HG03521 (cell line): ENCODE measurements at regions not wholly inside any gene's neighbourhood (a gene's known extent, or its start where the extent isn't known, plus 50 kb on each side); places are given as distances from the start of the nearest gene placed in this dataset.
"Not testable (repeated sequence)": the region's sequence is repeated elsewhere in the genome, so short reads cannot be mapped to it uniquely, and the experiment has no call there.

Experiments used
- ATAC-seq: cut with Tn5 transposase; IDR thresholded peaks from one replicate; pipeline ENCODE4 v1.9.1; 2021; ENCODE audit warnings: mild to moderate bottlenecking, moderate library complexity; ENCODE audit not compliant: unreplicated experiment

DNA sequence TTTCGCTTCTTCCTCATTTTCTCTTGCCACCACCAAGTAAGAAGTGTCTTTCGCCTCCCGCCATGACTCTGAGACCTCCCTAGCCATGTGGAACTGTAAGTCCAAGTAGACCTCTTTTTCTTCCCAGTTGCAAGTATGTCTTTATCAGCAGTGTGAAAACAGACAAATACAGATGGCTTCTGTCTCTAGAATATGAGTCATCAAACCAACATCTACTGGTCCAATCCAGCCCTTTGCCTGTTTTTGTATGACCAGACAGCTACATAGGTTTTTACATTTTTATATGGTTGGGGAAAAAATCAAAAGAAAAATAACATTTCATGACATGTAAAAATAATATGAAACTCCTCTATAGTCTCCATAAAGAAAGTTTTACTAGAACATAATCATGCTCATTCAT, 118.7 kb upstream of the PTPRG start:
- no peak for ATAC-seq

DNA sequence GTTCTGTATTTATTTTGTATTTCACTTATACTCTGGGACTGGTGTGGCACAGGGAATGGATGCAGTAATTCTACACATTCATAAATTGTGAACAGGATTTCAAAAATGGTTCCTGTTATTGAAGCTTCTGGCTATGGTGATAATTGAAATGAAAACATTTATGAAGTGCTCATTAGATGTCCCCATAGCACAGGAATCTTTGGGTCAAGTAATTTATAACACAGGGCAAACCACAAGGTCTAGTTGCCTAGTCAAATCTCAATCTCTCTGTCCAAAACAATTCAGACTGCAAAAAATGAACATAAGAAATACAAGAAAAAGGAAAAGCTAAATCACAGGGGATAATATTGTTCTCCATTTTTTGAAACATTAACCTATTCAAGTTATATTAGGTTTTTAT, 117.5 kb upstream of the PTPRG start:
- no peak for ATAC-seq

DNA sequence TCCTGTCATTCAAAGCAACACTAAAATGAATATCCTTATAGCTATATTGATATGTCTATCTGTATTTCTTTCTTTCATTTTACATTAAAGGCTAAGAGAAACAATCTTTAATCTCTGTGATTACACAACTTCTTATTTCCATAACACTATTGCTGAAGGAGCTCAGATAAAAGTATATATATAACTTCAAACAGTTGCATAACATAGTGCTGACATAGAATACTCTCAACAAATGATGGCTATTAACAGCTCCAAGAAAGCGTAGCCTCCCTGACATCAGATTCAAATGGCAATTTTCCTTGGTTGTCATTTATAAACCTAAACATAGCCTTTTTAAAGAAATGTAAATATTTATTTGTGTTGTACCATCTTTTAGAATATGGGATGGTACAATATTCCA, 116.6 kb upstream of the PTPRG start:
- no peak for ATAC-seq

DNA sequence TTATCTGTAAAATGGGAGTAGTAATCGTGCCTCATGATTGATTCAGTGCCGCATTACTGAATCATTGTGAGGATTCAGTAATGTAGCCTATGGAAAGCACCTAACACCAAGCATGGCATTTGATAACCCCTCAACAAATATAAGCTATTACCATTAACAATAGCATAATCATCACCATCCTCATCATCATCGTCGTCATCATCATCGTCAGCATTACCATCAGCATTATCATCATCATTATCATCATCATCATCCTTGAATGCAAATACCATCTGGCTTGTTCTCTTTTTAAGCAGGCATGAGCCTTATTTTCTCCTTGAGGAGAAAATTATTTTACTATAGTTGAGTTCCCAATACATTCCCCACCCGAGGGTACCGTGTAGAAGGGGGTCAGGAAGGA, 115.4 kb upstream of the PTPRG start:
- no peak for ATAC-seq

DNA sequence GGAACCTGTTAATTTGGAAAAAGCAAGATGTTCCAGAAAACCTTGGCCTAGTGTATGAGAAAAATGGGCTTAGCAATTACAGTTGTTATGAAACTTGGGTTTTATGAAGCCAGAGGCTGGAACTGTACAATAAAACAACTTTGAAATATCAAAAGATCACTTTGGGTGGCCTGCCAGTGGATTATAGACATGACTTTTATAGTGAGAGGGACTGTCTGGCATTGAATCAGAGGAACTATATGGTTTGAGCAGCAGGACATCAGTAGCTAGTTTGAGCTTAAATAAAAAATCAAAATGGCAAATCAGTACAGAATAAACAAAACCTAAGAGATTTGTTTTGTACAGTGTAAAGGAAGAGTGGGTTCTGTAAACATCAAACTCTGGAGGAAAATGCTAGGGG, 115.0 kb upstream of the PTPRG start:
- no peak for ATAC-seq

DNA sequence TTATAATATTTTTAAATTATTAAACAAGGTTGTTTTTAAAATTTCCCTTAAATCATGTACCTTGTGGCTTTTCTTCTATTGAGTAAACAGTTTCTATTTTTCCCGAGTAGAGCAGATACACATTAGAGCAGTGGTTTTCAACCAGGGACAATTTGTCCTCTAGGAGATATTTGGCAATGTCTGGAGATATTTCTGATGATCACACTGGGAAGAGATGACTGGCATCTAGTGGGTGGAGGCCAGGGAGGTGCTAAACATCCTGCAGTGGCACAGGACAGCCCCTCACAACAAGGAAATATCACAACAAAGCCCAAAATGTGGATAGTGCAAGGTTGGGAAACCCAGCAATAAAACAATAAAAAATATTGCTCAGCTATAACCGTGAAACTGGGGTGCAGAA, 113.0 kb upstream of the PTPRG start:
- no peak for ATAC-seq

DNA sequence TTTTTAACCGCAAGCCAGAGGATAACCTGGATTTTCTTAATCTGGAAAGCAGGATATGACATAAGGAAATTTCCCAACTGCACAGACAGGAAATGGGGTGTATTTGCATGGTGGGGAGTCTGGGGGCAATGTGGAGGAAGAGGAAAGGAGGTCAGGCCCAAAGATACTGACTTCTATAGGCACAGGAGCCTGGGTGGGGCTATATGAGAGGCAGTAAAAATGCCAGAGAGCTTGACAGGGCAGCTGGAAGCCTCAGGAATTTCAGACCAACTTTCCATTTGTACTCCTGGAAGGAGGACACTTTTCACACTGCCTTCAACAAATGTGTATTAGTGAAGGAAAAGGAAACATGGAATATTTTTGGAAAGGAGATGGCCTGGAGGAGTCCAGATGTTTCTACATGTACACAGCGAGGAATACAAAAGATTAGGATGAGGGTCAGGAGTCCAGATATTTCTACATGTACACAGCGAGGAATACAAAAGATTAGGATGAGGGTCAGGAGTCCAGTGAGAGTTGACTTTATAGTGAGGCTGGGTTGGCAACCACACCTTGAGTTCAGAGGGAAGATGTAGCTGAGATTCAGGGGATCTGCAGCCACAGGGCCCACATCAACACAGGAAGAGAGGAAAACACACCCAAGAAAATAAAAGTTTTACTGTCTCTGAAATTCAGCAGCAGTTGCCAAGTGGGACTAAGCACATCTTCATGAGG, 111.9 kb upstream of the PTPRG start:
- ATAC-seq: no peak

DNA sequence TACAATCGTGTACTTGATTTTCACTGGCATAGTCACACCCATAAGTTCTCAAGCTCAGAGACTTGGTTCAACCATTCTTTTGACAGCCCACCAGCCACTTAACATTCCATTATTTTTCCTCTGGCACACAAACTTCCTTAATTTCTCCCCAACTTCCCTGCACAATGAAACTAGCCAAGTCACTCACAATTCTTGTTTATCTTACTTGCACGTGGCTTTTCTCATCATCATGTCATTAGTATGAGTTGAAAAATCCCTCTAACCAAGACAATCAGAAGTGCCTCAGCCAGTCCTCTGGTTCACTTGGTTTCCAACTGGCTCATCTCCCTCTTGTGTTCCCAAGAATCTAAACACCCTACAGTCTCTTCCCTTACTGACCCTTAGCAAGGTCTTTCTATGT, 110.5 kb upstream of the PTPRG start:
- no peak for ATAC-seq

DNA sequence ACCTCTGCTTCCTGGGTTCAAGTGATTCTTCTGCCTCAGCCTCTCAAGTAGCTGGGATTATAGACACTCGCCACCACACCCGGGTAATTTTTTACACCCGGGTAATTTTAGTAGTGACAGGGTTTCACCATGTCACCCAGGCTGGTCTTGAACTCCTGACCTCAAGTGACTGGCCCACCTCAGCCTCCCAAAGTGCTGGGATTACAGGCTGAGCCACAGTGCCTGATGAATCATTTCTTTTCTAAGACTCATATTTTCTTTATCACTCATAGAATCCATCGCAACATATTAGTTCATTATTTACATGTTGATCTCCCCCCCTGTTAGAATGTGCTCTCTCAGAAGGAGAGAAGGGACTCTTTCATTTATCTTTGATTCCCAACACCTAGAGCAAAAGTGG, 109.5 kb upstream of the PTPRG start:
- no peak for ATAC-seq

DNA sequence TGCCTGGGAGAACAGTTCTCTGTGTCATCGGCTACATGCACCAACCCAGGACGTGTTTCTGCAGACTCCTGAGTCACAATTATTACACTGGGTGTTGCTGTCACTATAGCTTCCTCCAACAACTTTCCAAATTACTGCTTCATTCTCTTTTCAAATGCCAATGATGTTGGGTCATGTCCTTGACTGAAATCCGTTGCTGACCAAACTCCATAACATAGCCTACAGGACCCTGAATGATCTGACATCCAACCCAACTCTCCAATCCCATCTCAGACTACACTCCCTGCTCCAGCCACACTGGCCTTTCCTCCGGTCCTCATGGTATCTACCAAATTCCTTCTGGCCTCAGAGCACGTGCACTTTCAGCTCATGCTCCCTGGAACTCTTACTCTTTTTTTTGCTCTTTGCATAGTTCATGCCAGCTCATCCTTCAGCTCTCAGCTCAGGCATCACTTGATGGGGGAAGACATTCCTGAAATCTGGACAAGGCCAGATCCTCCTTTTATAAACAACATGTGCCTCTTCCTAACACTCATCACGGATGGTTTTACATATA, 108.8 kb upstream of the PTPRG start:
- ATAC-seq: no peak

DNA sequence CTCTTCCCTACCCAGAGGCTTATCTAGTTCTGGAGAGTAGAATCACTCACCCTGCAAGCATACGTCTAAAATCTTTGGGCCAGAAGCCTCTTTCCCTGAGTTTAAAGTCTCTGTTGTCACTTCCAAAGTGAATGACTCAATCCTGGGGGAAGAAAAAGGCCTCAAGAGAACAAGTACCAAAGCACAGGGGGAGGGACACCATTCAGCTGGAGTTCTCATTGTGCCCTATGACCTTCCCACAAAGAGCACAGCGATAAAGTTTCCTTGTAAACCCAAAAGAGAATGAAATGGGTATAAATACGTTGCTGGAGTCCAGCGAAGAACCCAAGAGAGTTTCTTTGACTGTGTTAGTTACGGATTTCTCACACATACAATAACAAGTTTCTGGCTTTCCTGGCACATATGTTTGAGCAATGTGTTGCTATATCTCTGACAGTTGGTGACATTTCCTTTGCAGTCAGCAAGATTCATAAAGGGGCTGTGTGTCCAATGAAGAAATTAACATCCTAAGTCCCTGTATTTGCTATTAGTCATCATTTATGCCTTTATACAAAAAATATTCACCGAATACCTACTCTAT, 107.3 kb upstream of the PTPRG start:
- no peak for ATAC-seq

DNA sequence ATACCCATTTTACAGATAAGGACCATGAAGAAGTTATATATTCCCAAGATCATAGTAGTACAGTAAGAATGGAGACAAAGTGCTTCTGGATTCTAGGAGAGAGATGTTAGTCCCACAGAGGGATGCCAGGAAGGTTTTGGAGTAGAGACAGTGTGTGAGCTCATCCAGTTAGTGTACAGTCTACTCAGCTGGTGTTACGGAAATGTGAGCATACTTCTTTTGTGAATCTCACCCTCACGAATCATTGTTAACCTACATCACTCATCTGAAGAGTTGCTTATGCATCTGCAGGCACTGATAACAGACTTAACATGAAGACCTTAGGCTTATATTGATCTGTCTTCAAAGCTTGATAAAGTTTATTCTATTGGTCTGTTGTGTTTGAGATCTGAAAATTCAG, 106.6 kb upstream of the PTPRG start:
- no peak for ATAC-seq

DNA sequence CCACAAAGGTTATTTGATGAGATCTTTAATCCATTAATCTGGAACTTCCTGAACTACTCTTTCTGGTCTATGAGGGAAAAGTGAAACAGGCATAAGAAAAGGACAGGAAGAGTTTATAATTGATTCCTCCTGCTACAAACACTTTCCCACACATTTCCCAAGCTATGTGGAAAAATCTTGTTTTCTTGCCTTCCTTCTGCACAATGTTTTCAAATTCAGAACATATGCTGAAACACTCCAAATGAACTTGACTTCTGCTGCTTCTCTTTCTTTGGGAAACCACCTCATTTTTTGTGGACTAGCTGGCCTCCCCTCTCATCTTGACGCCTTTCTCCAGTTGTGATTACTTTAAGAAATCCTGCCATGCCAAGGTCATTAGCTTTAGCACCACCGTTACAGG, 100.7 kb upstream of the PTPRG start:
- no peak for ATAC-seq

DNA sequence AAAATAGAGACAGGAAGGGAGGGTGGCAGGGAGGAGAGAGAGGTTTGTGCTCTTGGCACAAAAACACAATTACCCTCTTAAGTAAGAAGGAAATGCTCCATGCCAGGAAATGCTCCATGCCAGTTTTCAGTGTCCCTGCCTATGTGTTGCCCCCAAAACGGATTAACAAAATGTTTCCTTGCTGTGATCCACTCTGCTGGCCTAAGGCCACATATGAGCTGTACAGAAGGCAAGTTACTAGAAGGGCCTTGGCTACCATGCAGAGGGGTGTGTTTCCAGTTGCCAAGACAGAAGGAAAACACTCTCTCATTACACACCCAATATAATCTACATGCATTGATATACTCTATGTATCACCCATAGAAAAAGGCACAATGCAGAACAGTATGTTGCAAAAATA, 98.2 kb upstream of the PTPRG start:
- ATAC-seq: no peak

DNA sequence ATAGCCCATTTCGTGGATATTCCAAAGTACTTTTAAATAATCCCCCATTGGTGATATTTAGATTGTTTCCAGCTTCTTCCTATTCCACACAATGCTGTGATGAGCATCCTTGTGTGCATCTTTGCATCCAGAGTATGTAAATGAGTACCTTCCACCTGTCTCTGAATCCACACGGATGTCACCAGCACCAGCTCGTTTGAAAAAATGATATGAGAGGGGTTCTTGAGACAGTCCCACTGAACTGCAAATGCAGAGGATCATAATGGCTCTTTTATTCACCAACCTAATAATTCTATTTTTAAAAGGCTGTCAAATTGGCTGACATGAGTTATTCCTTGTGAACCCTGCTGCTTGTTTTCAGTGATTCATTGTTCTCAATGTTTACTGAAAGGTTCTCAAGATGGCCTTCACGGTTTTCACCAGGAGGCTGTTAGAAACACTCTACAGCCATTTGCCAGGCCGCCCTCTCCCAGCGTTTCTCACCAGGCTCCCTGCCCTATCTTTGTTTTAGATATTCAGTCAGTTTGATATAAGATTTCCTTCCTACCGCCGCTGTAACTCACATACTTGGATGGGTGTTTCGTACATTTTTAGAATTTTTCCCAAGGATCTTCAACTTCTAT, 96.7 kb upstream of the PTPRG start:
- ATAC-seq: no peak

DNA sequence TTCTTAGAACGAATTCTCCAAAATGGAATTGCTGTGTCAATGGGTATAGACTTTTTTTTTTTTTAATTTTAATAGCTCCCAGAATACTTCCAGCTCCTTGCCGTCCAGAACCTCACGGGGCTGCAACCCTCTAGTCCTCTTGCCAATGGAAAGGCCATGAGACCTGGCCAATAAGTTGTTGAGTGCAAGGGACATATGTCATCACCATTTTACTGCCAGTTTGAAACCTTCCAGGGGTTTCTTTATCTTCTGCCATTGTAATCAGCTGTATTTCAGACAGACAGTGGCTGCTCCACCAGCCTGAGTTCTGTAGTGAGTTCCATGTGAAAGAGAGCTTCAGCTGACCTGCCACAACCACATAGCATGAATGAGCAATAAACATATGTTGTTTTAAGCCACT, 95.0 kb upstream of the PTPRG start:
- no peak for ATAC-seq

DNA sequence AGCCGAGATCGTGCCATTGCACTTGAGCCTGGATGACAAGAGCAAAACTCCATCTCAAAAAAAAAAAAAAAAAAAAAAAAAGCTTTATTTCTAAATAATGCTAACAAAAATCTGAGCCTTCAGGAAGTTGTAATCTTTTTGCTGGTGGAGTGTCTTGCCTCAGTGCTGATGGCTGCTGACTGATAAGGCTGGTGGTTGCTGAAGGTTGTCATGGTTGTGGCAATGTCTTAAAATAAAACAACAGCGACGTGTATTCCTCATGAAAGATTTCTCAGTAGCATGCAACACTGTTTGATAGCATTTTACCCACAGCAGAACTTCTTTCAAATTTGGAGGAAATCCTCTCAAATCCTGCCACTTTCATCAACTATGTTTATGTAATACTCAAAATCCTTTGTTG, 77.4 kb upstream of the PTPRG start:
- ATAC-seq: no peak

DNA sequence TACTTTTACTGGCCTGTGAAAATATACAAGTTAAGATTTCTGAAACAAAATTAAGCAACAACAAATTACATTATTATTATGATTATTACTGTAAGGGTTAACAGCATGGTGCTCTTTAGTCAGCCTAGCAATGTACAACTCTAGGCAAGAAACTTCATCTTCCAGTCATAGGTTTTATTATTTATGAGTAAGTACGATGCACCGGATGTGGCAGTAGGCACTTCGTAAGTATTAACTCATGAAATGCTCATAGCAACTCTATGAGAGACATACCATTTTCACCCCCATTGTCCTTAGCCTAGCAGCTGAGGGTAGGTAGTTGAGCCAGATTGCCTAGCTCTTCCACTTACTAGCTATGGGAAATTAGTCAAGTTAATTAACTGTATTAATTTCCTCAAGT, 68.0 kb upstream of the PTPRG start:
- no peak for ATAC-seq

DNA sequence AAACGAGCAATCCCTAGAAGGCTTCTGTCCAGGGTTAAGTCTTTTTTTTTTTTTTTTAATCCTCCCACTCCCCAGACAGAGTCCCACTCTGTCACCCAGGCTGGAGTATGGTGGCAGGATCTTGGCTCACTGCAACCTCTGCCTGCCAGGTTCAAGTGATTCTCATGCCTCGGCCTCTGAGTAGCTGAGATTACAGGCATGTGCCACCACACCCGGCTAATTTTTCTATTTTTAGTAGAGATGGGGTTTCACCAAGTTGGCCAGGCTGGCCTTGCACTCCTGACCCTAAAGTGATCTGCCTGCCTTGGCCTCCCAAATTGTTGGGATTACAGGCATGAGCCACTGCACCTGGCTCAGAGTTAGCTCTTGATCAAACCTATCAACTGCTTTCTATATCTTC, 67.1 kb upstream of the PTPRG start:
- not testable (repeated sequence) for ATAC-seq

DNA sequence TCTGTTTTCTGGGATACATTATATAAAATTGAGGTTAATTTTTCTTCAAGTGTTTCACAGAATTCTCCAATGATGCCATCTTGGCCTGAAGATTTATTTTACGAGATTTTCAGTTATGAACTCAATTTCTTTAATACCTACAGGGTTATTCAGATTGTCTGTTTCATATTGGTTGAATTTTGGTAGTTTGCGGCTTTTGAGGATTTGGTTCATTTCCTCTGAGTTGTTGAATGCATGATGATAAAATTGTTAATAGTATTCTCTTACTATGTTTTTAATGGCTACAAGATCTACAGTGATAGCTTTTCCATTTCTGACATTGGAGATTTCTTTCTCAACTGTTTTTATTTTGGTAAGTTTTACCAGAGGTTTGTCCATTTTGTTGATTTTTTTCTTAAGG, 63.9 kb upstream of the PTPRG start:
- ATAC-seq: no peak

DNA sequence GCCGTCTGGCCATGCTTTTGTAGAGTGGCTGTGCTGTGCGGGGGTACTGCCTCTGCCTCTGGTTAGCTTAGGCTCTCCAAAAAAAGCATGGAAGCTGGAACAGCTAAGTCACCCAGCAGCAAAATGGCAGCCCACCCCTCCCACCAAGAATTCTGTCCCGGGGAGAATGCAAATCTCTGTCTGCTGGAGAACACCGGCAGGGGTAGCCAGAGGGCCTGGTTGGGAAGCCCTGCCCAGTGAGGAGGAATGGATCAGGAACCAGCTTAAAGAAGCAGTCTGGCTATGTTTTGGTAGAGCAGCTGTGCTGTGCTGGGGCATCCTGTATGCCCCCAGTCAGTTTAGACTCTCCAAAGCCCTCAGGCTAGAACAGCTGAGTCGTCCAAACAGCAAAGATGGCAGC, 56.2 kb upstream of the PTPRG start:
- ATAC-seq: no peak

DNA sequence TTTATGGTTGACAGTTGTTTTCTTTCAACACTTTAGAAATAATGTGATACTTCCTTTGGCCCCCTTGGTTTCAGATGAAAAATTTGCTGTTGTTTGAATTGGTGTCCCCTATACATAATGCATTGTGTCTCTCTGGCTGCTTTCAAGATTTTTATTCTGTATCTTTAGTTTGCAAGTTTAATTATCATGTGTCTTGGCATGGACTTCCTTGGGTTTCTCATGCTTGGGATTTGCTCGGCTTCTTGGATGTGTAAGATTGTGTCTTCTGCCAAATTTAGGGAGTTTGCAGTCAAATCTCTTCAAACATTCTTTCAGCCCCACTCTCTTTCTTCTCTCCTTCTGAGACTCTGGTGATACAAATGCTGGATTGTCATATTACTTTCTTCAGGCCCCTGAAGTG, 53.4 kb upstream of the PTPRG start:
- ATAC-seq: no peak
